ENCODE measurements at regions not wholly inside any gene's neighbourhood (a gene's known extent, or its start where the extent isn't known, plus 50 kb on each side); places are given as distances from the start of the nearest gene placed in this dataset.

GRCh38 chr9:107756091-107756490, 266.5 kb upstream of the KLF4 start:
- TF ChIP-seq CTCF (IDR thresholded peaks at IDR 0.05) (no peak), POLR2A (IDR thresholded peaks at IDR 0.05) (no peak)

All from transverse colon (tissue), 3 donors.